CD4-positive, CD25-positive, alpha-beta regulatory T cell (primary cell): ENCODE measurements at regions not wholly inside any gene's neighbourhood (a gene's known extent, or its start where the extent isn't known, plus 50 kb on each side); places are given as distances from the start of the nearest gene placed in this dataset.

Source experiments
- ATAC-seq, 2 donors: fragments of 150-1000 bp; cut with Tn5 transposase; one replicate each; pipeline ENCODE4 v1.10.0; 2021; ENCODE audit warnings: low read depth in 2 of 2, moderate number of reproducible peaks in 2 of 2, moderate library complexity in 1 of 2
- DNase-seq, 3 donors: peaks; one replicate each; pipeline versions ENCODE4 v3.0.0 to v3.0.0-alpha.2; 2012 to 2022; ENCODE audit warnings: mixed read lengths in 1 of 3
- H3K27ac ChIP-seq: one replicate; pipeline ENCODE4 v1.7.0; 2013; ENCODE audit warnings: mild to moderate bottlenecking, low read length; ENCODE audit not compliant: insufficient read depth, poor library complexity, severe bottlenecking
- H3K27me3 ChIP-seq: one replicate; pipeline ENCODE4 v1.7.0; 2013; ENCODE audit warnings: low read length; ENCODE audit not compliant: control insufficient read depth, insufficient read depth
- H3K36me3 ChIP-seq: one replicate; pipeline ENCODE4 v1.7.0; 2013; ENCODE audit warnings: mild to moderate bottlenecking, low read length, moderate library complexity; ENCODE audit not compliant: control insufficient read depth, insufficient read depth
- H3K4me1 ChIP-seq: 2 replicates; pipeline ENCODE4 v1.7.0; 2013; ENCODE audit warnings: mild to moderate bottlenecking, low read length; ENCODE audit not compliant: insufficient read depth, control insufficient read depth, poor library complexity, severe bottlenecking
- H3K4me3 ChIP-seq: one replicate; pipeline ENCODE4 v1.7.0; 2013; ENCODE audit warnings: low read depth, mild to moderate bottlenecking, low read length, moderate library complexity
- H3K9me3 ChIP-seq, 2 experiments: 1 replicate in 1 of 2; 2 replicates in 1 of 2; pipeline ENCODE4 v1.7.0; 2013; ENCODE audit warnings: low read length in 2 of 2, mild to moderate bottlenecking in 1 of 2, moderate library complexity in 1 of 2; ENCODE audit not compliant: control insufficient read depth in 2 of 2
- H3K27ac Mint-ChIP-seq, 3 donors: one replicate each; pipeline ENCODE4 v1.8.0; 2020 to 2022; ENCODE audit warnings: mild to moderate bottlenecking in 3 of 3, mixed read lengths in 3 of 3, moderate library complexity in 2 of 3
- H3K27me3 Mint-ChIP-seq: one replicate; pipeline ENCODE4 v1.8.0; 2022; ENCODE audit warnings: mild to moderate bottlenecking, mixed read lengths
- H3K36me3 Mint-ChIP-seq: one replicate; pipeline ENCODE4 v1.8.0; 2020; ENCODE audit warnings: mixed read lengths
- H3K4me1 Mint-ChIP-seq, 4 donors: one replicate each; pipeline ENCODE4 v1.8.0; 2020 to 2022; ENCODE audit warnings: mixed read lengths in 4 of 4, mild to moderate bottlenecking in 1 of 4
- H3K4me3 Mint-ChIP-seq, 4 donors: one replicate each; pipeline ENCODE4 v1.8.0; 2020 to 2022; ENCODE audit warnings: mild to moderate bottlenecking in 4 of 4, mixed read lengths in 4 of 4, moderate library complexity in 3 of 4
- H3K9me3 Mint-ChIP-seq, 7 donors: one replicate each; pipeline ENCODE4 v1.8.0; 2020 to 2022; ENCODE audit warnings: mixed read lengths in 7 of 7, mild to moderate bottlenecking in 3 of 7, moderate library complexity in 2 of 7

DNA sequence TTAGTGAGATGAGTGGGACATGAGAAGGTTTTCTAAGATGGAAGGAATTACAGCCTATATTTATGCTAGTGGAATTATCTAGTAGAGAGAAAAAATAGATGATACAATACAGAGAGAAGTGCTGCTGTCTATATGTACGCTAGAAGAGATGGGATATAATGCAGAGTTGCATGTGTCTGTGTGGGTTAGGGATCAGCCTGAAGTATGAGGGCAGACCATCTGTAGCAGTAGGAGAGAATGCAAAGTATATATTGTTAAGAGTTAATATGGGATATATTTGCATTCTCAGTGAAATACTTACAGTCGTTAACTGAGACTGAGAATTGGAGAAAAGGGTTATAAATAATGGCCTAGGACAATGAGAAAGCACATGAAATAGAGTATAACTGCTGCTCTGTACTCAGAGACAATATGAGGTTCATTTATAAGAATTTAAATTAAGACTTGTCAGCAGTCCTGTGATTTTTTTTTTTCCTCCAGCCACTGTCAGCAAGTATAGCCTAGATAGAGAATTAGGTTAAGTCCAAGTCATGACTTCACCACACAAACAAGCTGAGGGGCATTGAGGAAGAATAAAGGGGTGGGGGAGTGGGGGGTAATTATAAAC is 77.8 kb downstream of the SLITRK1 start:
- H3K4me1 Mint-ChIP-seq = no peaks in the 10 kb centered on the region
- no peaks in the 10 kb centered on the region for H3K36me3 Mint-ChIP-seq
- H3K27me3 ChIP-seq = no peaks in the 10 kb centered on the region
- peaks cover 0 to 2% (median 0%) of the 10 kb centered on the region in 7 donors for H3K9me3 Mint-ChIP-seq
- no peak for DNase-seq
- no peaks in the 10 kb centered on the region for H3K9me3 ChIP-seq
- H3K4me1 ChIP-seq = no peaks in the 10 kb centered on the region
- H3K27ac ChIP-seq = no peak overlapping the region
- no peak overlapping the region for H3K27ac Mint-ChIP-seq
- H3K27me3 Mint-ChIP-seq = no peaks in the 10 kb centered on the region
- ATAC-seq = no peak
- no peak overlapping the region for H3K4me3 Mint-ChIP-seq
- H3K36me3 ChIP-seq = no peaks in the 10 kb centered on the region
- no peak overlapping the region for H3K4me3 ChIP-seq

DNA sequence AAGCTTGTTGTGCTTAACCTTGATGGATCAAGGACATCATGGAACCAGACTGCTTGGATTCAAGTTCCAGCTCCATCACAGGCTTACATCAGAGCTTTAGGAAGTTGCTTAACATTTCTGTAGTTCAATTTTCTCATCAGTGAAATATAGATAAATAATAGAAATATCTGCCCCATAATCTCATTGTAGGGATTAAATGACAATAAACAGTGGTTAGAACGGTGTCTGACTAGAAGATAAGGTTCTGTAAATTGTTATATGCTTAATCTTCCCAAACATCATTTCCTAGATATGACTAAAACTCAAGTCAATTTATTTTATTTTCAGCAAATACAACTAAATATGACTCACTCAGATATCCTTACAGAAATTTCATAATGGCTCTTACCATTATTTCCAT is 83.5 kb downstream of the SLITRK1 start:
- Histone ChIP-seq H3K4me1 (no peaks in the 10 kb centered on the region), H3K9me3 (no peaks in the 10 kb centered on the region), H3K36me3 (no peaks in the 10 kb centered on the region), H3K4me3 (no peak overlapping the region), H3K27ac (no peak overlapping the region), H3K27me3 (no peaks in the 10 kb centered on the region)
- Mint-ChIP-seq H3K27ac (no peak overlapping the region), H3K4me1 (no peaks in the 10 kb centered on the region), H3K4me3 (no peak overlapping the region), H3K9me3 (peaks cover 0 to 4% (median 0%) of the 10 kb centered on the region in 7 donors), H3K36me3 (no peaks in the 10 kb centered on the region), H3K27me3 (no peaks in the 10 kb centered on the region)
- no peak for ATAC-seq
- DNase-seq = no peak

DNA sequence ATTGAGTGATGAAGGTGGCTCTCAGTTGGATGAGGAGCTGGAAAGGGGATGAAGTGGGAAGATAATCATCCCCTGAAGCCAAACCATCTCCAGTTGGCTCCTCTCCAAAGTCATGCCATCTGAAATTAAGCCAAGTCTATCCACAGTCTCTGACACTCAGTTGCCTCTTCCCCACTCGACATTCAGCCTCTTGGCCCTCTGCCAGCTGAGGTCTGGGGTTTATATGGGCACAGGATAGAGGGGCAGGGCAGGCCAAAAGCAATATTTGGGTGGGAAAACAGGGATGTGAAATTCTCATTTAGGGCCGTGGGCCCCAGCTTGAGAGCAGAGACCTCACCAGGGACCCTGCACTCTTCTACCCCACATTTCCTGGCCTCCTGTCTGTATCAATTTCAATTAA is 85.9 kb downstream of the SLITRK1 start:
- DNase-seq = no peak
- H3K4me1 Mint-ChIP-seq = no peaks in the 10 kb centered on the region
- no peaks in the 10 kb centered on the region for H3K27me3 Mint-ChIP-seq
- Histone ChIP-seq H3K36me3 (no peaks in the 10 kb centered on the region), H3K27ac (no peak overlapping the region), H3K27me3 (no peaks in the 10 kb centered on the region), H3K4me3 (no peak overlapping the region), H3K9me3 (no peaks in the 10 kb centered on the region), H3K4me1 (no peaks in the 10 kb centered on the region)
- H3K4me3 Mint-ChIP-seq = no peak overlapping the region
- H3K36me3 Mint-ChIP-seq = no peaks in the 10 kb centered on the region
- H3K27ac Mint-ChIP-seq = no peak overlapping the region
- no peak for ATAC-seq
- H3K9me3 Mint-ChIP-seq = peaks cover 0 to 4% (median 0%) of the 10 kb centered on the region in 7 donors

DNA sequence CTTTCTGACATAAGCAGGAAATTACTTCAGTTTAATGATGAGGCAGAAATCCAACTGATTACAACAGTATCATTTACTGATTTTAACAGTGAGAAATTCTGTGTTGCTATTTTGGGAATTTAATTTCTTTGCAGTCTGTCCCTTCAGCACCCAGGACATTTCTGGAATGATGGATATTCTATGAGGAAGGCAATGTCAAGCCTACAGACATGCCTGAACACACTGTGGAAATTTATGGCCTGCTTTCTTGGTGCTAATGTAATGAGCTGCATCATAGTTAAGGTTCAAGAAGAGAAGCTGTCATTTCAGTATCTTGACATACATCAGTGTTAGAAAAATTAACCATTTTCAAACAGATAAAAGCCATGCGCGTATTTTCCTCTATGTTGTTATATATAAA is 87.7 kb downstream of the SLITRK1 start:
- Histone ChIP-seq H3K9me3 (no peaks in the 10 kb centered on the region), H3K27me3 (no peaks in the 10 kb centered on the region), H3K4me1 (no peaks in the 10 kb centered on the region), H3K4me3 (no peak overlapping the region), H3K27ac (no peak overlapping the region), H3K36me3 (no peaks in the 10 kb centered on the region)
- Mint-ChIP-seq H3K27me3 (no peaks in the 10 kb centered on the region), H3K9me3 (peaks cover 0 to 4% (median 0%) of the 10 kb centered on the region in 7 donors), H3K4me1 (no peaks in the 10 kb centered on the region), H3K36me3 (no peaks in the 10 kb centered on the region), H3K27ac (no peak overlapping the region), H3K4me3 (no peak overlapping the region)
- ATAC-seq (no peak), DNase-seq (no peak)

DNA sequence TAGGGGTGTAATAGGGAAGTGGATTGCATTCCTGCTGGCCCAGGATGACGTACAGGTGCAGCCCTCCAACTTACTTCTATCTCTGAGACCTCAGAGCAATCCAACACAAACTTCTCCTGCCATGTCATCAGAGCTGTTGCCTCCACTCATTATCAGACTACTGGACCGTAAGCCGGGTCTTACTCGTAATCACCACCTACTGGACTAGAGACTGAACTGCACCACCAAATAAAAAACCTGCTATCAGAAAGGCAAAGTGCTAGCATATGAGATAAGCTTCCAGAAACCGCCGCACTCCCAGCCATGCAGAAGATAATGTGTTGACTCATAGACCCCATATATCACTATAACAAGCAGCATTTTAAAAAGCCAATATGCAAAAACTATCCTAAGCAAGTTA is 102.0 kb downstream of the SLITRK1 start:
- Histone ChIP-seq H3K27me3 (no peaks in the 10 kb centered on the region), H3K9me3 (no peaks in the 10 kb centered on the region), H3K27ac (no peak overlapping the region), H3K36me3 (no peaks in the 10 kb centered on the region), H3K4me1 (no peaks in the 10 kb centered on the region), H3K4me3 (no peak overlapping the region)
- peaks cover 0 to 20% (median 5%) of the 10 kb centered on the region in 7 donors for H3K9me3 Mint-ChIP-seq
- H3K4me3 Mint-ChIP-seq = no peak overlapping the region
- H3K27ac Mint-ChIP-seq = no peak overlapping the region
- DNase-seq (peak in 1 of 3 donors; percentile 0), ATAC-seq (no peak)
- no peaks in the 10 kb centered on the region for H3K36me3 Mint-ChIP-seq
- no peaks in the 10 kb centered on the region for H3K27me3 Mint-ChIP-seq
- no peaks in the 10 kb centered on the region for H3K4me1 Mint-ChIP-seq

DNA sequence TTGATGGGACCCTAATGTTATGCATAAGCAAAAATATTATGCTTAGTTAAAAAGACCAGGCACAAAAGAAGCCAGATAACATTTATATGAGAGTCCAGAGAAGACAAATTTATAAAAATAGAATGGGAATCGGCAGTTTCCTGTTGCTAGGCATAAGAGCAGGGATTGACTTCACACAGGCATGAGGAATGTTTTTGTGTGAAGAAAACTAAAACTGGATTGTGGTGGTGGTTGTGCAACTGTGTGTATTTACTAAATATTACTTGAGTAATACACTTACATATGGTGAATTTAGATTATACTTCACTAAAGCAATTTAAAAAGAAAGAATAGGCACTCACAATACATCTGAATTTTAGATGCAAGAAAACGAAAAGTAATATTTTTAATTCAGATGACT is 108.3 kb downstream of the SLITRK1 start:
- no peak overlapping the region for H3K27ac Mint-ChIP-seq
- Histone ChIP-seq H3K4me1 (no peaks in the 10 kb centered on the region), H3K4me3 (no peak overlapping the region), H3K27me3 (no peaks in the 10 kb centered on the region), H3K9me3 (no peaks in the 10 kb centered on the region), H3K36me3 (no peaks in the 10 kb centered on the region), H3K27ac (no peak overlapping the region)
- H3K4me3 Mint-ChIP-seq = no peak overlapping the region
- no peak for ATAC-seq
- no peak for DNase-seq
- H3K36me3 Mint-ChIP-seq = no peaks in the 10 kb centered on the region
- no peaks in the 10 kb centered on the region for H3K27me3 Mint-ChIP-seq
- H3K9me3 Mint-ChIP-seq = peaks cover 3 to 20% (median 8%) of the 10 kb centered on the region in 7 donors
- no peaks in the 10 kb centered on the region for H3K4me1 Mint-ChIP-seq

DNA sequence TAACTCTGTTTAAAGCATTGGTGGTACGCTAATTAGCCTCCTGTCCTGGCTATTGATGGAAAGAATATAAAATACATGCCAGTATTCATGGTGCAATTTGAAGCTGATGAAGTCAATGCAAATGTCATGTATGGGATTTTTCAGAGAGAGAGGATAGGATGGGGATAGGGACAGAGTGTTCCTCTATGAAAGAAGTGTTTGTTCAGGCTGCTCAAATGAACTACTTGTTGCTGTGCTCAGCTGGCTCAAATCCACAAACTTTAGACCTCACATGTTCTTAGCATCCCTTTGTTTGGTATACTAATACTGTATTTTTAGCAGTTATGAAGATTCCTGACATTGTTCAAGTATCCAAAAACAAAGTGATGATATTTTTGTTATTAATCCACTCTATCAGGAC is 116.5 kb downstream of the SLITRK1 start:
- Histone ChIP-seq H3K27me3 (no peaks in the 10 kb centered on the region), H3K9me3 (peaks cover 0 to 6% of the 10 kb centered on the region in 2 experiments), H3K4me1 (no peaks in the 10 kb centered on the region), H3K4me3 (no peak overlapping the region), H3K27ac (no peak overlapping the region), H3K36me3 (no peaks in the 10 kb centered on the region)
- no peak for ATAC-seq
- no peak overlapping the region for H3K27ac Mint-ChIP-seq
- no peaks in the 10 kb centered on the region for H3K36me3 Mint-ChIP-seq
- no peak for DNase-seq
- H3K27me3 Mint-ChIP-seq = no peaks in the 10 kb centered on the region
- no peaks in the 10 kb centered on the region for H3K4me1 Mint-ChIP-seq
- H3K9me3 Mint-ChIP-seq = peaks cover 0 to 8% (median 4%) of the 10 kb centered on the region in 7 donors
- H3K4me3 Mint-ChIP-seq = no peak overlapping the region

DNA sequence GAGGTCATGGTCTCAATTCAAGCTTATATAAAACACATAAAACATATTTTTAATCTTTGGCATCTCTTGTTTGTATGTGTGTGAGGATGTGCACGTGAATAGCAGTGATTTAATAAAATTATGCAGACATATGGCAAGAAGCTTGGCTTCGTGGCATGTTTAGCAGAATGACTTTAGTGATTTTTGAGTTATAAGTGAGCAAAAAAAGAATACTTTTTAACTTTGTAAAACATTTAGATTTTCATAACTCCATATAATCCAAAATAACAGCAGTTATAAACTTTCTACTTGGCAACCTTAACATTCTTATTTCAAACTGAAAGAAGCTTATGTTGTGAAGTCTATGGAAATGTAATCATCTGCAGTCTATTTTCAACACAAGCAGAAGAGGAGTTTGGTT is 120.6 kb downstream of the SLITRK1 start:
- no peaks in the 10 kb centered on the region for H3K27me3 ChIP-seq
- no peak overlapping the region for H3K27ac Mint-ChIP-seq
- H3K27me3 Mint-ChIP-seq = no peaks in the 10 kb centered on the region
- no peaks in the 10 kb centered on the region for H3K4me1 Mint-ChIP-seq
- H3K36me3 ChIP-seq = no peaks in the 10 kb centered on the region
- H3K9me3 ChIP-seq = peaks cover 0 to 6% of the 10 kb centered on the region in 2 experiments
- no peak overlapping the region for H3K4me3 Mint-ChIP-seq
- H3K4me3 ChIP-seq = no peak overlapping the region
- H3K4me1 ChIP-seq = no peaks in the 10 kb centered on the region
- H3K36me3 Mint-ChIP-seq = no peaks in the 10 kb centered on the region
- H3K27ac ChIP-seq = no peak overlapping the region
- ATAC-seq (no peak), DNase-seq (no peak)
- peaks cover 0 to 19% (median 6%) of the 10 kb centered on the region in 7 donors for H3K9me3 Mint-ChIP-seq
